Omental fat pad (tissue), 3 donors: ENCODE measurements at regions not wholly inside any gene's neighbourhood (a gene's known extent, or its start where the extent isn't known, plus 50 kb on each side); places are given as distances from the start of the nearest gene placed in this dataset.

Source experiments
- ATAC-seq: fragments of 150-250 bp; one replicate; pipeline ENCODE4 v1.9.1; 2016; ENCODE audit warnings: mild to moderate bottlenecking, moderate library complexity; ENCODE audit not compliant: low FRiP score
- DNase-seq: peaks from one replicate; pipeline ENCODE4 v3.0.0-alpha.2; 2019; ENCODE audit warnings: low spot score
- TF ChIP-seq, protein P1 (sequence below), 3 donors: fragments of 450-650 bp; IDR thresholded peaks; one replicate each; pipeline ENCODE4 v1.5.1; 2016 to 2017; ENCODE audit warnings: antibody characterized with exemption in 3 of 3, mild to moderate bottlenecking in 3 of 3, moderate library complexity in 2 of 3

DNA sequence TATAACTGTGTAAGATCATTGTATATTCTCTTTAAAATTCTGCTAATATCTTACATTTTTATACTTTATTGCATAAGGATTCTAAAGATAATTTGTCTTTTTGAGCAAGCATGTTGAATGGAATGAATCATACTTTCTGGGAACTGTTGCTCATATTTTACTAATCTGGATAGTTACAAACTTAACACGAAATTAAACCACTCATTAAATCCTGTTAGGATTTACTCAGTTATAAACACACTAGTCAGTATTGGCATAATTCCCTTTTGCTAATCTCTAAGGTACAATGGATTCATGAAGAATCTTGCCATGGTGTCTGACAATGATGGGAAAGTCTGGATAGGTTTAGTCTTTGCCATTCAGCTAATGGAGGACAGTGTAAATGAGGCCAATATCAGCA is 338.1 kb upstream of the SMC2 start:
- no peak for DNase-seq
- TF ChIP-seq, protein P1, sequence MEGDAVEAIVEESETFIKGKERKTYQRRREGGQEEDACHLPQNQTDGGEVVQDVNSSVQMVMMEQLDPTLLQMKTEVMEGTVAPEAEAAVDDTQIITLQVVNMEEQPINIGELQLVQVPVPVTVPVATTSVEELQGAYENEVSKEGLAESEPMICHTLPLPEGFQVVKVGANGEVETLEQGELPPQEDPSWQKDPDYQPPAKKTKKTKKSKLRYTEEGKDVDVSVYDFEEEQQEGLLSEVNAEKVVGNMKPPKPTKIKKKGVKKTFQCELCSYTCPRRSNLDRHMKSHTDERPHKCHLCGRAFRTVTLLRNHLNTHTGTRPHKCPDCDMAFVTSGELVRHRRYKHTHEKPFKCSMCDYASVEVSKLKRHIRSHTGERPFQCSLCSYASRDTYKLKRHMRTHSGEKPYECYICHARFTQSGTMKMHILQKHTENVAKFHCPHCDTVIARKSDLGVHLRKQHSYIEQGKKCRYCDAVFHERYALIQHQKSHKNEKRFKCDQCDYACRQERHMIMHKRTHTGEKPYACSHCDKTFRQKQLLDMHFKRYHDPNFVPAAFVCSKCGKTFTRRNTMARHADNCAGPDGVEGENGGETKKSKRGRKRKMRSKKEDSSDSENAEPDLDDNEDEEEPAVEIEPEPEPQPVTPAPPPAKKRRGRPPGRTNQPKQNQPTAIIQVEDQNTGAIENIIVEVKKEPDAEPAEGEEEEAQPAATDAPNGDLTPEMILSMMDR (IDR thresholded peaks at IDR 0.05): no peak
- peak; percentile 91 for ATAC-seq

DNA sequence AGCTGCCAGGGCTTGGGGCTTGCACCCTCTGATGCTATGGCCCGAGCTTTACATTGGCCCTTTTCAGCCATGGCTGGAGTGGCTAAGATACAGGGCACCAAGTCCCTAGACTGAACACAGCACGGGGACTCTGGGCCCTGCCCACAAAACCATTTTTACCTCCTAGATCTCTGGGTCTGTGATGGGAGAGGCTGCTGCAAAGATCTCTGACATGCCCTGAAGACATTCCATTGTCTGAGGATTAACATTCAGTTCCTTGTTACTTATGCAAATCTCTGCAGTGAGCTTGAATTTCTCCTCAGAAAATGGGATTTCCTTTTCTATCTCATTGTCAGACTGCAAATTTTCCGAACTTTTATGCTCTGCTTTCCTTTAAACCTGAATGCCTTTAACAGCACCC is 337.0 kb upstream of the SMC2 start:
- DNase-seq (no peak), ATAC-seq (no peak)
- TF ChIP-seq, protein P1 (IDR thresholded peaks at IDR 0.05): no peak

DNA sequence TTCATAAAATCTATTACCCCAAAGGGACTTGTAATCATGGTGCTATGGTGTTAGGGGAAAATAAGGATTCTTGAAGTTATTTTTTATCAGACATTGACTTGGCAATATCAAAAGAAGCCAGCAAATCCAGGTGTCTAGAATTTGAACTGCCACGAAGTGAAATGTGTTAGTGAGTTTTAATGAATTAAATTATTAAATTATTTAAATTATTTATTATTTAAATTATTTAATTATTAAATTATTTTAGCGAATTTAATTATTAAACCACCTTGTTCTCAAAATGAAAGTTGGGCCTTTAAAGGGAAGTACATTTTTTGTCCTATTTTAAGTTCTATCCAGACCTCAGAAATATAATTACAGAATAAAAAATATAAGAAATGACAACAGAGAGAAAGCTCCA is 332.6 kb upstream of the SMC2 start:
- TF ChIP-seq, protein P1 (IDR thresholded peaks at IDR 0.05): no peak
- no peak for ATAC-seq
- DNase-seq: no peak

DNA sequence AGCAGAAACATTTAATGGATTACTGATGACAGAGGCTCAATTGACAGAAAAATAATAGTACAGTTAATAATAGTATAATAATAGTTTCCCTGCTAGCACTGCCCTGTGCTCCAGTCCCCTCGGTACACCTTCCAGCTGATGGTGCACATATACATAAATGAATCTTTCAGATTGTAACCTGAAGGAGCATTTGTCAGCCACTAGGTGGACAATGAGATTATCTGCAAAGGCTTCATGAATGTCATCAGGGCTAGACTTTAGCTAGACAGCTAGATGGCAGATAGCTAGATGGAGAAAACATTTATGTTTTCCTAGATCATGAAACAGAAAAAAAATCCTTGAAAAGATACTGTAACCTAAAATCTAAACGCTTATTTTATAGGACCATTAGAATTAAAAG is 304.4 kb upstream of the SMC2 start:
- ATAC-seq: no peak
- DNase-seq: no peak
- TF ChIP-seq, protein P1 (IDR thresholded peaks at IDR 0.05): no peak

DNA sequence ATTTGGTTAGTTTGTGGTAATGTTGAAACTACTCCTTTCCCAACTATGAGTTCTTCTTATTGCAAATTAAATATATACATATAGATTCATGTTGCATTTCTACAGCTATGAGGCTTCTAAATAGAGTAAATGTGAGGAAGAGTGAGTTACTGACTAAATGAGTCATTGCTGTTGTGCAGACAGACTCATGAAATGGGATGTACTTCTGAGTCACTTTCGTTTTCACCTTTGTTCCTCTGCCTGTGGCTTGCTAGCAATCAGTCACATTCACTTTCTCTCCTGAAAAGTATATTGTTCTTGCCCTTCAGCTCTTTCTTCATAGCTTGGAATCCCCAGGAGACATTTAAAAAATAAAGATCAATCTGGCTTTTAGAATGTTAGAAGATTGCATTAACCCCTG is 295.5 kb upstream of the SMC2 start:
- TF ChIP-seq, protein P1 (IDR thresholded peaks at IDR 0.05): no peak
- no peak for DNase-seq
- peak; percentile 91 for ATAC-seq

DNA sequence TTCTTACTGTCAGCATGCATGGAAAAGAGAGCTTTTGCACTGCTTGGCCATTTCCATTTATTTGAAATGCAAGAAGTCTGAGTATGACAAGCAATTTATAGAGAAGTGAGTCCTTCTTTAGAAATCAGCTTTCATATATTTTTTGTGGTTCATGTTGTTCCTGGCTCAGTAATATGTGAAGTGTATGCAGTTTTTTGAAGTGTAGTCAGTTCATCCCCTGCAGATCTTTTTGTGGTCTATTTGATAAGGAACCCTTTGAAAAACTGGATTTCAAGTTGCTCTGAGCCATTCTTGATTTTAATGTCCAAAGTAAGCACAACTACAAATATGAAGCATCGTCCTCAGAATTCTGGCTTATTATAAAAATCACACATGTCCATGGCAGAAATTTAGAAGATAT is 294.1 kb upstream of the SMC2 start:
- ATAC-seq (no peak), DNase-seq (no peak)
- TF ChIP-seq, protein P1 (IDR thresholded peaks at IDR 0.05): no peak

DNA sequence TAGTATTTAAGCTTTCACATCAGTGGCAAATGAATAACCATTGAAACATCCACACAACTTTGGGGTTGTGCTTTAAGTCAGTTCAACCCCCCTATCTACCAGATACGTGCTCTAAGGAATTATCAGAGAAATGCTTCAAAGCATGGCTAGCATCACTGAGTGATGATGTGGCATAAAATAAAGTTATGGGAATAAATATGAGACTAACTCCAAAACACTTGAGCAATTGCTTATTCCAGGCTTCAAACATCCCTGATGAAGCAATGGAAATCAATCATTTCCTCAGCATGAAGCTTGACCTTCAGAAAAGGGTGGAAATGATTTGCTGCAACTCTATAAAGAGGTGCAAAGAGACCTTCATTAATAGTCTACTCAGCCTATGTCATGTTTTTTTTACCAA is 292.0 kb upstream of the SMC2 start:
- no peak for DNase-seq
- peak; percentile 60 for ATAC-seq
- TF ChIP-seq, protein P1 (IDR thresholded peaks at IDR 0.05): no peak
